NB4 (cell line): ENCODE measurements at regions not wholly inside any gene's neighbourhood (a gene's known extent, or its start where the extent isn't known, plus 50 kb on each side); places are given as distances from the start of the nearest gene placed in this dataset.

ENCODE experiments used
- DNase-seq: peaks from one replicate; pipeline ENCODE4 v3.0.0; 2010; ENCODE audit warnings: low read depth
- H3K4me3 ChIP-seq: one replicate; pipeline ENCODE4 v1.5.1; 2011; ENCODE audit warnings: mild to moderate bottlenecking, low read depth, low read length, moderate library complexity
- CTCF ChIP-seq: IDR thresholded peaks from one replicate; pipeline ENCODE4 v1.5.1; 2012; ENCODE audit warnings: low read depth, low read length
- MAX ChIP-seq: IDR thresholded peaks from 2 replicates; pipeline ENCODE4 v1.6.1; 2011; ENCODE audit warnings: low read depth, low read length
- MYC ChIP-seq: IDR thresholded peaks from 2 replicates; pipeline ENCODE4 v1.6.1; 2011; ENCODE audit warnings: low read depth, low read length
- POLR2A ChIP-seq: IDR thresholded peaks from 2 replicates; pipeline ENCODE4 v1.6.1; 2011; ENCODE audit warnings: mild to moderate bottlenecking; ENCODE audit not compliant: insufficient read length; ENCODE audit errors: extremely low read depth

- TF ChIP-seq MYC (no peak), POLR2A (no peak), MAX (no peak), CTCF (no peak)
- no peak overlapping the region for H3K4me3 ChIP-seq
- no peak for DNase-seq
These were observed 215.4 kb downstream of the ZC3H11B start for GRCh38 chr1:219397511-219397910.

- TF ChIP-seq MAX (no peak), CTCF (no peak), MYC (no peak), POLR2A (no peak)
- no peak overlapping the region for H3K4me3 ChIP-seq
- no peak for DNase-seq
These were observed 217.6 kb downstream of the LYPLAL1 start for GRCh38 chr1:219391297-219391696.

- TF ChIP-seq MYC (no peak), CTCF (no peak), MAX (no peak), POLR2A (no peak)
- no peak for DNase-seq
- no peak overlapping the region for H3K4me3 ChIP-seq
These were observed 213.5 kb downstream of the LYPLAL1 start for GRCh38 chr1:219387211-219387610.

- peak; percentile 54 for DNase-seq
- no peak for TF ChIP-seq POLR2A
- peak; percentile 75 for TF ChIP-seq CTCF
- no peak for TF ChIP-seq MAX
These were observed 212.2 kb downstream of the LYPLAL1 start for GRCh38 chr1:219385787-219386427.

GRCh38 chr1:219383281-219383680, 209.6 kb downstream of the LYPLAL1 start:
- DNase-seq = no peak
- no peak overlapping the region for H3K4me3 ChIP-seq
- TF ChIP-seq MAX = no peak
- TF ChIP-seq CTCF = no peak
- no peak for TF ChIP-seq MYC
- no peak for TF ChIP-seq POLR2A

More at GRCh38 chr1:219385787-219386427, 212.2 kb downstream of the LYPLAL1 start:
- H3K4me3 ChIP-seq = no peak overlapping the region

- H3K4me3 ChIP-seq = no peak overlapping the region
- TF ChIP-seq MAX (no peak), POLR2A (no peak), CTCF (no peak), MYC (no peak)
- no peak for DNase-seq
These were observed 207.7 kb downstream of the LYPLAL1 start for GRCh38 chr1:219381396-219381795.
